ENCODE measurements at regions not wholly inside any gene's neighbourhood (a gene's known extent, or its start where the extent isn't known, plus 50 kb on each side); places are given as distances from the start of the nearest gene placed in this dataset.

DNA sequence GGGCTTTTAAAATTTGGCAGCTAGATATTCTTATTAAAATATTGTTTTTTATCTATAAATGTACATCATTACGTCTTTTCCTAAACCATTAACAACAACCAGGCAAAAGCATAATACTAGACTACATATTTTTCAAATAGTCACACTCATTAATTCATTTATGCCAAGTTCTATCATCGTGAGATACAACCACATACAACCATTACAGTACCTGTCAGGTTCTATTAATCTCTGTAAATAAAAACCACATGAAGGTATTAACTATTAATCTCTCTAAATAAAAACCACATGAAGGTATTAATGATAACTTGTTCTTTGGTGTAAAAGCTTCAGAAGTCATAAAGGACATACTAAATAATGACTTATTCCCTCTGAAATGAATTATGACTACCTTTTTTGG, 432.7 kb downstream of the TMX3 start:
- Histone ChIP-seq H3K79me2 (ENCODE audit: insufficient read depth, low read length) (no peaks in the 10 kb centered on the region), H3K27me3 (ENCODE audit: insufficient read depth, low read length, poor library complexity, severe bottlenecking) (no peaks in the 10 kb centered on the region), H3K4me1 (ENCODE audit: insufficient read depth, low read length, poor library complexity, severe bottlenecking) (no peaks in the 10 kb centered on the region), H3K9me3 (ENCODE audit: insufficient read depth, low read depth, low read length) (no peaks in the 10 kb centered on the region), H3K4me2 (ENCODE audit: low read depth, low read length, poor library complexity, severe bottlenecking) (no peak overlapping the region), H4K20me1 (ENCODE audit: insufficient read depth, low read length, poor library complexity, severe bottlenecking) (no peaks in the 10 kb centered on the region), H3K36me3 (ENCODE audit: insufficient read depth, low read length) (no peaks in the 10 kb centered on the region), H3K4me3 (ENCODE audit: low read length, poor library complexity, severe bottlenecking) (no peak overlapping the region), H3K9me2 (replicated peaks; ENCODE audit: low read depth, low read length) (no peaks in the 10 kb centered on the region), H3F3A (ENCODE audit: low read depth) (no peaks in the 10 kb centered on the region), H3K9ac (ENCODE audit: low read depth, low read length, poor library complexity, severe bottlenecking) (no peak overlapping the region), H2AFZ (ENCODE audit: low read length) (no peak overlapping the region)
- TF ChIP-seq EZH2phosphoT487 (IDR thresholded peaks at IDR 0.05; ENCODE audit: borderline replicate concordance), result no peak
- TF ChIP-seq, protein P1, sequence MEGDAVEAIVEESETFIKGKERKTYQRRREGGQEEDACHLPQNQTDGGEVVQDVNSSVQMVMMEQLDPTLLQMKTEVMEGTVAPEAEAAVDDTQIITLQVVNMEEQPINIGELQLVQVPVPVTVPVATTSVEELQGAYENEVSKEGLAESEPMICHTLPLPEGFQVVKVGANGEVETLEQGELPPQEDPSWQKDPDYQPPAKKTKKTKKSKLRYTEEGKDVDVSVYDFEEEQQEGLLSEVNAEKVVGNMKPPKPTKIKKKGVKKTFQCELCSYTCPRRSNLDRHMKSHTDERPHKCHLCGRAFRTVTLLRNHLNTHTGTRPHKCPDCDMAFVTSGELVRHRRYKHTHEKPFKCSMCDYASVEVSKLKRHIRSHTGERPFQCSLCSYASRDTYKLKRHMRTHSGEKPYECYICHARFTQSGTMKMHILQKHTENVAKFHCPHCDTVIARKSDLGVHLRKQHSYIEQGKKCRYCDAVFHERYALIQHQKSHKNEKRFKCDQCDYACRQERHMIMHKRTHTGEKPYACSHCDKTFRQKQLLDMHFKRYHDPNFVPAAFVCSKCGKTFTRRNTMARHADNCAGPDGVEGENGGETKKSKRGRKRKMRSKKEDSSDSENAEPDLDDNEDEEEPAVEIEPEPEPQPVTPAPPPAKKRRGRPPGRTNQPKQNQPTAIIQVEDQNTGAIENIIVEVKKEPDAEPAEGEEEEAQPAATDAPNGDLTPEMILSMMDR (conservative IDR thresholded peaks at IDR 0.05; ENCODE audit: low read length), result no peak

DNA sequence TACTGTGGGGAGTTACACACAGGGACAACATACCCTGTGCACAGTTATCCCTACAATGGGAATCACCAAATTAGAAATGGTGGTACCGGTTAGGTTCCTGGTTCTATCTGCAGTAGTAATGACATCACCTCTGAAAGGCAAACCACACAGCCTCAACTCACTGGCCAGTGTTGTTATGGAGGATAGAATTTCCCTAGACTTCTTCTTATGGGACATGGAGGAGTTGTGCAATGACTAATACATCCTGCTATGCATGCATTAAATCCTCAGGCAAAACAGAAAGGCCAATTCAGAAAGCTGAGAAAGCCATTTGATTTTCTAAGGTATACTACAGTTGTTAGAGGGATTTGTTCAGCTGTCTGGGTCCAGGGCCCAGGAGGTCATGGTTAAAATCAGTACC, 439.3 kb downstream of the TMX3 start:
- no peak overlapping the region for H3K4me2 ChIP-seq (ENCODE audit: low read depth, low read length, poor library complexity, severe bottlenecking)
- no peak overlapping the region for H3K4me3 ChIP-seq (ENCODE audit: low read length, poor library complexity, severe bottlenecking)
- H3K9ac ChIP-seq (ENCODE audit: low read depth, low read length, poor library complexity, severe bottlenecking), result no peak overlapping the region
- TF ChIP-seq, protein P1 (conservative IDR thresholded peaks at IDR 0.05; ENCODE audit: low read length), result no peak
- no peak for TF ChIP-seq EZH2phosphoT487 (IDR thresholded peaks at IDR 0.05; ENCODE audit: borderline replicate concordance)
- no peaks in the 10 kb centered on the region for H3K9me3 ChIP-seq (ENCODE audit: insufficient read depth, low read depth, low read length)
- no peaks in the 10 kb centered on the region for H3K9me2 ChIP-seq (replicated peaks; ENCODE audit: low read depth, low read length)
- H3F3A ChIP-seq (ENCODE audit: low read depth), result no peaks in the 10 kb centered on the region
- no peak overlapping the region for H2AFZ ChIP-seq (ENCODE audit: low read length)
- H3K36me3 ChIP-seq (ENCODE audit: insufficient read depth, low read length), result no peaks in the 10 kb centered on the region
- H3K79me2 ChIP-seq (ENCODE audit: insufficient read depth, low read length), result no peaks in the 10 kb centered on the region
- H3K4me1 ChIP-seq (ENCODE audit: insufficient read depth, low read length, poor library complexity, severe bottlenecking), result no peaks in the 10 kb centered on the region
- no peaks in the 10 kb centered on the region for H4K20me1 ChIP-seq (ENCODE audit: insufficient read depth, low read length, poor library complexity, severe bottlenecking)
- H3K27me3 ChIP-seq (ENCODE audit: insufficient read depth, low read length, poor library complexity, severe bottlenecking), result no peaks in the 10 kb centered on the region

DNA sequence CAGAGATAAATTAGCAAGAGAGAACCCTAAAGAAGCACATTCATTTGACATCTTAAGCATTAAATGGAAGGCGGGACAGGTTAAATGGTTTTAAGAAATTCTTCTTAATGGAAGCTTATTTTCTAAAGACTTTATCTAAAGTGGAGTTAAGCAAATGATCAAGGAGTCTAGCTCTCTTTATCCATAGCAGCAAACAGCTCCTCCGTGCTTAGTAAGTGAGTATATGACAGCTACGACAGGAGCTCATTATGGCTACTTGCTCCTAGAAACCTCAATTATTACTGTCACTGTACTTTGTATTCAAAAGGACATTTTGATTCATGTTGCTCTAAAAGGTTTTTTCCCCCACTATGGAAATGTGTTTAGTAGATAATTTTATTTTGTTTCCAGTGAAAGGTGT, 444.9 kb downstream of the TMX3 start:
- no peak overlapping the region for H3K9ac ChIP-seq (ENCODE audit: low read depth, low read length, poor library complexity, severe bottlenecking)
- H4K20me1 ChIP-seq (ENCODE audit: insufficient read depth, low read length, poor library complexity, severe bottlenecking), result no peaks in the 10 kb centered on the region
- H3K36me3 ChIP-seq (ENCODE audit: insufficient read depth, low read length), result no peaks in the 10 kb centered on the region
- no peaks in the 10 kb centered on the region for H3F3A ChIP-seq (ENCODE audit: low read depth)
- no peaks in the 10 kb centered on the region for H3K9me3 ChIP-seq (ENCODE audit: insufficient read depth, low read depth, low read length)
- H3K79me2 ChIP-seq (ENCODE audit: insufficient read depth, low read length), result no peaks in the 10 kb centered on the region
- H3K4me2 ChIP-seq (ENCODE audit: low read depth, low read length, poor library complexity, severe bottlenecking), result no peak overlapping the region
- H3K4me3 ChIP-seq (ENCODE audit: low read length, poor library complexity, severe bottlenecking), result no peak overlapping the region
- no peaks in the 10 kb centered on the region for H3K27me3 ChIP-seq (ENCODE audit: insufficient read depth, low read length, poor library complexity, severe bottlenecking)
- H2AFZ ChIP-seq (ENCODE audit: low read length), result no peak overlapping the region
- no peak for TF ChIP-seq EZH2phosphoT487 (IDR thresholded peaks at IDR 0.05; ENCODE audit: borderline replicate concordance)
- TF ChIP-seq, protein P1 (conservative IDR thresholded peaks at IDR 0.05; ENCODE audit: low read length), result no peak
- no peaks in the 10 kb centered on the region for H3K9me2 ChIP-seq (replicated peaks; ENCODE audit: low read depth, low read length)
- no peaks in the 10 kb centered on the region for H3K4me1 ChIP-seq (ENCODE audit: insufficient read depth, low read length, poor library complexity, severe bottlenecking)
